HG03025 (cell line): ENCODE measurements at regions not wholly inside any gene's neighbourhood (a gene's known extent, or its start where the extent isn't known, plus 50 kb on each side); places are given as distances from the start of the nearest gene placed in this dataset.

Experiments
- ATAC-seq: cut with Tn5 transposase; IDR thresholded peaks from one replicate; pipeline ENCODE4 v1.9.1; 2021; ENCODE audit warnings: mild to moderate bottlenecking, moderate library complexity; ENCODE audit not compliant: unreplicated experiment, low FRiP score

DNA sequence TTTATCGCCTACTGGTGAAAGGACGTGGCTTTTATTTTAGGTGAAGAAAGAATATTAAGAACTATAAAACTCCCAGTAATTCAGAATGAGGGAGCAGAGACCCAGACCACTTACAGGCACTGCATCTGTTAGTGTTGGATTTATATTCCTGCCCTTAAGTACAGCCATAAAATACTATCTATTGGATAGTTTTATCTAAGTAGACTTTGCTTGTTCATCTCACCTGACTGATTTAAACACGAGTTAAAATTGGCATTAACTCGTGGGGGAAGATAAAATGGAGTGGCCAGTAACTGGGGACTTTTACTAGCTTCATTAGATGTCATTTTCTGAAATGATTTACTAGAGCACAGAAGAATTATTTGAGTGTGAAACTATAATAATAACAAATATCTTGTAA lies 1377.5 kb upstream of the TMEM132C start:
- no peak for ATAC-seq

DNA sequence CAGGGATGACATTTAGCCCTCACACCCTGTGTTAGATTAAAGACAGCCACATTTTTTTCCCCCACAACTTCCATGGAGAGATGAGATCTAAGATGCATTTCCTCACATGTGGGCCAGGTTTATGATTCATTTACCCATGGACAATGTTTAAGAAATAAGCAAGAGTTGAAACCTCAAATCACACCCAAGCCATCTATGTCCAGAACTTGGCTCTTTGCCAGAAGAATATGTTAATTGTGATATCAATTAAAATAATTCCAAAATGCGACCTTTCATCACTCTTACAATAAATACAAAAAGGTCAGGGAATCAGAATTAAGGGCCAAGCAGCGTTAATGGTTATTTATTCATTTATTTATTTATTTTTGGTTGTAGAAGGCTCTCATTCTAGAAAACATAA lies 1376.9 kb upstream of the TMEM132C start:
- no peak for ATAC-seq

DNA sequence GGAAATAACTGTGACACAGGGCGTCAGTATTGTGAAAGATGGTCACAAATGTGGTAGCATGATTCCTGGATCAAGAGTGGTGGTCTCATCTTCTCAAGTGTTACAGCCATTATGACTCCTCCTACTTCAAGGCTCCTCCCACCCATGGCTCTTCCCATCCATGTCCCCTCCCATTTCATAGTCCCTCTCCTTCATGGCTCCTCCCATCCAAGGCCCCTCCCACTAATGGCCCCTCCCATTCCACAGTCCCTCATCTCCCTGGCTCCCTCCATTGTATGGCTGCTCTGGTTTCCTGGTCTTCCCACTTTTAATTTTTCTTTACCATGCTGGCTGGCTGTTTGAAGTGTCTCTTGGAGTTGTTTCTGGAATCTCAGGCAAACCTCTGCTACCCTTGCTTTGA lies 1375.2 kb upstream of the TMEM132C start:
- ATAC-seq, result no peak

DNA sequence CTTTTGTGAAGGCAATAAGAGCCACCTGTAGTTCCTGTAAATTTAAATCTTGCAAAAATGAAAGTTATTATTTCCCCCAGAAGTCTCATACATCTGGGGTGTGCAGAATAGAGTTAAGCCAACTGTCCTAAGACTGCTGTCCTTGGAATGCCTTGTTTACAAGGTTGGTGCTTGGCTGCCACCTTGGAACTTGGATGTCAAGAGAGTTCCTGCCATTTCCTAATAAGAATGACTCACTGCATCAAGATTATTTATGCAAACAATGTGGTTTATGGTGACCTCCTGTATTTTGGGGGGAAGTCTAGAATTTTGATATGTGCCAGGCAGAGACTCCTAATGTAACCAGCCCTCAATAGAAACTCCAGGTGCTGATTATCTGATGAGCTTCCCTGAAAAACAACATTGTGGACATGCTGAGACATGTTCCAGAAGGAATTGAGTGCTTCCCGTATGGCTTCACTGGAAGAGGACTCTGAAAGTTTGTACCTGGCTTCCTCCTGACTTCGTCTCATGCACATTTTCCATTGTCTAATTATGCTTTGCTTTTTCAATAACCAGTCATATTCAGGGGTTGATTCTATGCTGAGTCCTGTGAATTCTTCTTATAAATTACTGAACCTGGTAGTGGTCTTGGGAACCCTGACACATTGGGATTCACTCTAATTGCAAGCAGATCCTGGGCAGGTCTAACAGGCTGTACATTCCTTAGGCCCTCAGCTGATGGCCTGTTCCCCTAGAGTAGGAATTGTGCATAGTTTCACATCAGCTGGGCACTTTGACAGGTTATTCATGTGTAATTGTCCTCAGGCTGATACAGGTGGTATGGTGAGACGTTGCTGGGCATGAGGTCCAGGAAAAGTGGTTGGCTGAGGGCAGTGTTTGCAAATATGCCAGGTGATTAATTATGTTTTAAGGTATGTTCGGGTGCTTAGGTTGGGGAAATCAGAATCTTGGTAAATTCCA lies 1370.7 kb upstream of the TMEM132C start:
- no peak for ATAC-seq

DNA sequence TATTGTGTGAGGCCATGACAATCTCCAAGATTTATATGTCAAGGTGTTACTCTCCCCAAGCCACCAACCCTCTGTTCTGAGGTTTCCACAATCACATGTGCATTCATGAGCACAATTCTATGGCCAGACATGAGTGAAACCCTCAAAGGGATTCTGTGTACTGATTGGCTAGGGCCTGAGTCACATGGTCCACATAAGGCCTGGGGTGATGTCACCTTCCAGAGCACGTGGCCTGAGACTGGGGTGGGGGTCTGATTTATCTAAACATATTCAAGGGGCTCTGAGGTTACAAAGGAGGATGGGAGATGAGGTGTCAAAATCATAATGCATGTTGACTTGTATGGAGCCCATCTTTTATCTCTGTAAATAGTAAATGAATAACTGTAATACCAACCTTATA lies 1369.9 kb upstream of the TMEM132C start:
- no peak for ATAC-seq

DNA sequence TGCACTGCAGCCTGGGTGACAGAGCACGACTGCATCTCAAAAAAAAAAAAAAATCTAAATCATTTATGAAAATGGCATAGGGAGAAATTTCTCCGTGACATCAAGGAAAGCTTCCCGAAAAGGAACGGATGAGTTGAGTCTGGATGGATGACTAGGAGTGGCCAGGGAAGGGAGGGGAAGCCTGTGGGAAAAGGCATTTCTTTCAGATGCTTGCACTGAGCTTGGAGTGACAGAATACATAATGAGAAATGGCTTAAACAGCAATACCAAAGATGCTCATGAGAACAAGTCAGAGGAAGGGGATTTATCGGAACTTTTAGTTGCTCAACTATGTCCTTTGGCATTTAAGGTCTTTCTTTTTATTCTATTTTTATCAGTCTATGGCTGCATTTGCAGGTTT lies 1369.2 kb upstream of the TMEM132C start:
- no peak for ATAC-seq

DNA sequence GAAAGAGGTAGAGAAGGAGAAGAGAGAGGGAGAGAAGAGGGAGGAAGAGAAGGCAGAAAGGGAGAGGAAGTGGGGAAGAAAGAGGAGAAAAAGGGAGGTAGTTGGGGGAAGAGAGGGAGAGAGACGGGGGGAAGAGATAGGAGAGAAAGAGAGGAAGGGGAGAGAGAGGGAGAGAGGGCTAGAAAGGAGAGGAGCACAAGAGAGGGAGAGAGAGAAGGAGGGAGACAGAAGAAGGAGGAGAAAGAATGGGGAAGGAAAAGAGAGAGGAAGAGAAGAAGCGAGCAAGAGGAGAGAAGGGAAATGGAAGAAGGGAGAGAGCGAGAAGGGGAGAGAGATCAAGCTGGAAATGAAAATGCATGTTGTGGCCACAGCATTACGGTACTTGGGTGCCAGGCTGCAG lies 1368.4 kb upstream of the TMEM132C start:
- no peak for ATAC-seq

DNA sequence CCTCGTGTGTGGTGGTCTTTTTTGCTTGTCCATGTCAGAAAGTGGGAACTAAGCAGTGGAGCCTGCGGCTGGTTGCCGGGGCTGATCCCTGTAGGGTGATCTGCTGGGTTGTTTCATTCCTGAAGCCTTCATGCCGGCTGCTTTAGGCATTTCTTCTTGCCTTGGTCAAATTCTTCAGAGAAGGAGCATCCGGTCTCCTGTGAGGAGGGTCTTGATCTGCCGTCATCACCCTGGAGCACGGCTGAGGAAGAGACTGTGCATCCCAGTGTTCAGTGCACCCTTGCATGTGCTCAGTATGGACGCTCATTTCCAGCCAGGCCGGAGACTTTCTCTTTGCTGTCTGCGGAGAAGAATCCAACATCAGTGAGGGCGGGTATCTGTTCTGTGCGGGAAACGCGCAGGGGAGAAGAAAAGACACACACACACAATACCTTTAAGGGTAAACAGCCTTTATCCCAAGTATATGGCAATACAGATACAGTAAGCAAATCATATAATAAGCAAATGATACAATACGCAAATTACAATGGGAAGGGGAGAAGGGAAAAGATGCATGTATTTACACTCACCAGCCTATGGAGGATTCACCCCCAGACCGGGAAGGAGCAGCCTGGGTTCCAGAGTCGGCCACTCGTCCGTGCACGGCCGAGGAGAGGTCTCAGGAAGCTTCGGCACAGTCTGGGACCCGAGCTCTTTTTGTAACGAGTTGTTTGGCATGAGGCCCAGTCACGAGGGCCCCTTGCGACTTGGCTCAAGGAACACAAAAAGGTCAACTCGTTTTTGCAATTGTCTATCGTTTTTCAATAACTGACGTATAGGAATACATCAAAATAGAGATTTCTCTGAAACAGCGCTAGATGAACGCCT lies 1366.8 kb upstream of the TMEM132C start:
- no peak for ATAC-seq

DNA sequence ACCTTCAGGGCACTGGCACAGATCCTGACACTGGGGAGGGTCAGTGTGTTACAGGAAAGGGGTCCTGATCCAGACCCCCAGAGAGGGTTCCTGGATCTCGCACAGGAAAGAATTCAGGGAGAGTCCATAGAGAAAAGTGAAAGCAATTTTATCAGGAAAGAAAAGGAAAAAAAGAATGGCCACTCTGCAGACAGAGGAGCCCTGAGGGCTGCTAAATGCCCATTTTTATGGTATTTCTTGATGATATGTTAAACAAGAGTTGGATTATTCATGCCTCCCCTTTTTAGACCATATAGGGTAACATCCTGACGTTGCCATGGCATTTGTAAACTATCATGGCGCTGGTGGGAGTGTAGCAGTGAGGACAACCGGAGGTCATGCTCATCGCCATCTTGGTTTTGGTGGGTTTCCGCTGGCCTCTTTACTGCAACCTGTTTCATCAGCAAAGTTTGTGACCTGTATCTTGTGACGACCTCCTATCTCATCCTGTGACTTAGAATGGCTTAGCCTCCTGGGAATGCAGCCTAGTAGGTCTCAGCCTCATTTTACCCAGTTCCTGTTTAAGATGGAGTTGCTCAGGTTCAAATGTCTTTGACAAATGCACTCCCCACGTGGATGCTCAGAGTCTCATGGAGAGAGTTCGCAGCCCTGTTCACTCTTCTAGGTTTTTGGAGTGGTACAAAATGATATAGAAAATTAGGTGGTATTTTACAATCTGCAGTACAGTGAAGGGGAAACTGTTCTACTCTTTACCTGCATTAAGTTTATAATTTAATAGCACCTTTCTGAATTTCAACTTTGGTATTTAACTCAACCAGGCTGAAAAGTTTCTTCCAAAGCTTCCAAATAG lies 1363.7 kb upstream of the TMEM132C start:
- ATAC-seq, result no peak

DNA sequence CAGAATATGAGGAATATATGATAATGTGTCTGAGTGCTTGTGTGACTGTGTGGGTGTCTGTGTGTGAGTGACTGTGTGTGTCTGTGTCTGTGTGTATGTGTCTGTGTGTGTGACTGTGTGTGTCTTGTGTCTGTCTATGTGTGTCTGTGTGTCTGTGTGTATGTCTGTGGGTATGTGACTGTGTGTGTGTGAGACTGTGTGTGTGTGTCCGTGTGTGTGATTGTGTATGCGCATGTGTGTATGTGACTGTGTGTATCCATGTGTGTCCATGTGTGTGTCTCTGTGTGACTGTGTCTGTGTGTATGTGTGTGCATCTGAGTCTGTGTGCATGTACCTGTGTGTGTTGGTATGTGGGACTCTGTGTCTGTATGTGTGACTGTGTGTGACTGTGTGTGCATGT lies 1361.2 kb upstream of the TMEM132C start:
- ATAC-seq, result no peak

DNA sequence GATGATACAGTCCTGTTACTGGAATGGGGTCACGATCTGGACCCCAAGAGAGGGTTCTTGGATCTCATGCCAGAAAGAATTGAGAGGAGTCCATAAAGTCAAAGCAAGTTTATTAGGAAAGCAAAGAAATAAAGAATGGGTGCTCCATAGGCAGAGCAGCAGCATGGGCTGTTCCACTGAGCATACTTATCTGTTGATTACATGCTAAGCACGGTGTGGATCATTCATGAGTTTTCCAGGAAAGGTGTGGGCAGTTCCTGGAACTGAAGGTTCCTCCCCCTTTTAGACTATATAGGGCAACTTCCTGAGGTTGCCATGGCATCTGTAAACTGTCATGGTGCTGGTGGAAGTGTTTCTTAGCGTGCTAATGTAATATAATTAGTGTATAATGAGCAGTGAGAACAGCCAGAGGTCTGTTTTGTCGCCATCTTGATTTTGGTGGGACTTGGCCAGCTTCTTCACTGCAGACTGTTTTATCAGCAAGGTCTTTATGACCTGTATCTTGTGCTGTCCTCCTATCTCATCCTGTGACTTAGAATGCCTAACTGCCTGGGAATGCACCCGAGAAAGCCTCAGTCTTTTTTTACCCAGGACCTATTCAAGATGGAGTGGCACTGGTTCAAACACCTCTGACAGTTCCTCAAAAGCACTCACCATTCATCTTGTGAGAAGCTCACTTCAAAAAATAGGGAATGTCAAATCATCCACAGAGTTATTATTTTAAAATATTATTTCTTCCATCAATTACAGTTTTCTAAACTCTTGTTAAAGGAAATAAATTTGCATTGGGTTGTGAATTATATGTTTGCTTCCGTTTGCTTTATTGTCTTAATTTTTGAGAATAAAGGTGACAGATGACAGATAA lies 1358.8 kb upstream of the TMEM132C start:
- no peak for ATAC-seq

DNA sequence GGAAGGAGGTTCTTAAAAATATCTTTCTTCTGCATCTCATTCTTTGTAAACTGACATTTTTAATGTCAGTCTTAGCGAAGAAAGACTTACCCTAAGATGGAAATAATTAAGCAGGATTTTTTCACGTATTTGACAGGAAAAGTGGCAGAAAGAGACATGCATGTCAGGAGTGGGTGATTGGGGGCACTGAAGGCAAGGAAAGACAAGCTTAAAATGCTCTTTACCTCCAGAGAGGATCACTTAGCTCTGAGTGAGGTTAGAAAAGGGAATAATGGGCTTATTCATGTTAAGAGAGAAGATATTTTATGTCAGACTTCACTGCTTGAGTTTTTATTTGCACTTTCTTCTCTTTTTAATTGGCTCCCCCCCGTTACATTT lies 1358.2 kb upstream of the TMEM132C start:
- no peak for ATAC-seq

DNA sequence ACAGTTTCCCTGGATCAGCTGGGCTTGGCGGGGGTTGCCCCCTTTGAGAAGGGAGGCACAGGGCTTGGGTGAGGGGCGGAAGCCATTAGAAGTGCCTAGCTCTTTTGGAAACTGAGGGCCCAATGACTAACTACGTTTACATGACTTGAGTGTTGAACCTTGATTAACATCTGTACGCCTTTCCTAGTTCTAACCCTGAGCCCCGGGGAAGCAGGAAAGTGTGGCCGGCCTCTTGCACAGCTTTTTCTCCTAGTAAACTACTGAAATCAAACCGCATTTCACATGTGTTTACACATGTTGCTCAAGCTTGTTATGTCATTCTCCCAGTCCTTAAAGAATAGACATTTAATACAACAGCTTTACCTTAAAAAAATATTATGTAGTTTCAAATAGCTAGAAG lies 1356.4 kb upstream of the TMEM132C start:
- no peak for ATAC-seq

DNA sequence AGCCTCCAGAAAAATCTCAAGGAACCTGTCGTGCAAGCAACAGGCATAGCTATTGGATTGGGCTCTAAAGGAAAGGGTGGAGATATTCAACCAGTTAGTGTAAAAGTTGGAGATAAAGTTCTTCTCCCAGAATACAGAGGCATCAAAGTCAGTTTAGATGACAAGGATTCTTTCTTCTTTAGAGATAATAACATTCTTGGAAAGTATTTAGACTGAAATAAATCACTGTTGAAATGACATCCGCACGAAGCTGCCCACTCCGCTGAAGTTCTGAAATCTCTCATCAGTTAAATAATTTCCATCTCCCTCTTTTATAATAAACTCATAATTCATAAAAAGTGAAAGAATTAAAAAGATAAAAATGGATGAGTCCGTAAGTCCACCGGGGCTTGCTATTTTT lies 1354.9 kb upstream of the TMEM132C start:
- ATAC-seq, result no peak

DNA sequence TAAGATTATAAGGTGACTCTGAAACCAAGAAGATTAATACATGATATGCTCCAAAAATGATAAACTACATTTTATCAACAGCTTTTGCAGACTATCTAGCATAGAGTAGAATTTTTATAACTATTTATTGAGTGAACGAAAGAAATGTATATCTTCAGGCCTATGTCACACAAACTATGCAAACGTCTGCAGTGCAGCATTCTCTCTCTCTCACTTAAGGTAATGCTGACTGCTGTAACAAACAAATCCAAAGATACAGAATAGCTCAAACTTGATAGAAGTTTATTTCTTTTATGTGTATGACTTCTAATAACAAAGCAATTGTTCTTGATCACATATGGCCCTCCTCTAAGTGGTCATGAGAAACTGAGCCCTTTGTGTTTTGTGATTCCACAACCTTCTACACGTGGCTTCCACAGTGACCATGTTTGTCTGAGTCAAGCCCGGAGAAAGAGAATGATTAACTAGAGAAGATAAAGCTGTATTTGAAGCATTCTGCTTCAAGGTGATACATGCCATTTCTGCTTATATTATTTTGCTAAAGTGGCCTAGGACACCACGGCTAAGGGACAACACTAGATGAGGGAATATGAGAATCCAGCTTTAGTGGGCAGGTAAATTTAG lies 1352.7 kb upstream of the TMEM132C start:
- ATAC-seq, result no peak

DNA sequence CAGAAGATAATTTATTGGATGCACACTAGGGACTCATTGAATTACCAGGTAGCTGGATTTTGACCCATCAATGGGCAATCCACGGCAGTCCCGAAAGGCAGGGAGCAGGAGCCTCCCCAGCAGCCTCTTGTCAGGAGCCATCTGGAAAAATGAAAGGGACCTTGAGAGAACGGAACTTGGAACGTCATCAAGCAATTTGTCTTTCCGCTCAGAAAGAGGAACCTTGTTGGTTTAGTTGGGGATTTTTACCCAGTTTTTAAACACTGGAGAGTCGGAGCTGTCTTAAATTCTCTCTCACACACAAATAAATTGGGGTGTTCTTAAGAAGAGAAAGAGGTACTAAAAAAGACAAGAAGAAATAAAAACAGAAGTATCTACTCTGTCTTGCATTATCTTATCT lies 1351.7 kb upstream of the TMEM132C start:
- no peak for ATAC-seq

DNA sequence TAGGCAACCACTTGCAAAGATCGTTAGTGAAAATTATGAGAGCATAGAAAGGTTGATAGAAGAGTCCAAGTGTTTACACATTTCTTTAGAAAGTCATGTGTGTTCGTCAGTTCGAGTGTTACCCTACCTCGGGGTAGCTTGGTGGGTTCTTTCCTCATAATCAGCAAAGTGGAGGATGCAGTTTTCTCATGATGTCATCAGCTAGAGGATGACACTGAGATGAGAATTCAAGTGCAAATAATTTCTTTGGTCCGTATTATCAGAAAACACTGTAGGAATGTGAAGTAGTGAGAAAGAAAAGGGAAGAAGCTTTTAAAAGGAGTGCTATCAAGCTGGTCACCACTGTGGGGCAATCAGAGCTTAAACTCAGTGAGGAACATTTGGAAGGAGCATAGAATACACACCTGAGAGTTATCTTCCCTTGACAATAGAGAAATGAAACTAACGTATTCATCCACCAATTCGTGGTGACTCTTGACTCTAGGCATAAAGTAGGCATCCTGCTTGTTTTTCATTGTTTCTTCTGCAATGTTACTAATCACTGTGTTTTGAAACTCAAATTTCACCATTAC lies 1340.9 kb upstream of the TMEM132C start:
- no peak for ATAC-seq

DNA sequence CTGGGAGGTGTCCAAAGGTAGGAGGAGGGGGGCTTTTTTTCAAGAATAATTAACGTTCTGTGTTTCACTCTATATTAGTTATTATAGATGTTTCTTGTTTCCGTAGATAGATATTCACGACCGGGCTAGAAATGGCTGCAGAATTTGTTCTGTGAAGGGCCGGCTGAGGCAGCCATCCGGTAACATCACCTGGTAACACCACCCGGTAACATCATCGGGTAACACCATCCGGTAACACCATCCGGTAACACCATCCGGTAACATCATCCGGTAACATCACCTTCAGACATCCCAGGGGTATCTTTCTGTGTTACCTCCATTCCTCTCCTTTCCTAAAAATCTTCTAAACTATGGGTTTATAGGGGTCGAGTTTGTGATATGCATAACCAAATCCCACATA lies 1336.7 kb upstream of the TMEM132C start:
- ATAC-seq, result no peak

DNA sequence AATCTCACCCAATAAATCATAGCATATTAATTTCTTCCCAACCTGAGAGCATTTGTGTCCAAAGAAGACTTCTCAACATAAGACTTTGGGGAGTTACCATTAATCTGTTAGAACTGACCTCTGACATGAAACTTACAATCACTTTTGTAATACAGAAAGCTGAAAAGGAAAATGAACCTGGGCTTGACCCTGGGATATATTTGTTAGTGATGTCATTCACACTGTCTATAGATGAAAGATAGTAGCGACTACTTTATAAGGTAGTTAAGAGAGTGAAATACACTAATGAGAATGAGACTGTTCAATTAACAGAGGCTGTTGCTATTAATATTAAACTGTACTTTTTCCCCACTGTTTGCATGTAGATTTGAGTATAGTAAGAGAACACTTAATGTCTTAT lies 1334.8 kb upstream of the TMEM132C start:
- ATAC-seq, result no peak
